GM19035 (cell line): ENCODE measurements at regions not wholly inside any gene's neighbourhood (a gene's known extent, or its start where the extent isn't known, plus 50 kb on each side); places are given as distances from the start of the nearest gene placed in this dataset.
"Not testable (repeated sequence)": the region's sequence is repeated elsewhere in the genome, so short reads cannot be mapped to it uniquely, and the experiment has no call there.

Experiments
- ATAC-seq: cut with Tn5 transposase; IDR thresholded peaks from one replicate; pipeline ENCODE4 v1.9.1; 2021; ENCODE audit not compliant: unreplicated experiment

GRCh38 chr2:15819562-15820256, 120.6 kb upstream of the MYCN start:
- no peak for ATAC-seq

GRCh38 chr2:15820257-15820566, 120.1 kb upstream of the MYCN start:
- ATAC-seq, result no peak

- ATAC-seq, result no peak
These were observed 119.4 kb upstream of the MYCN start for GRCh38 chr2:15820927-15821326.

GRCh38 chr2:15822151-15823044, 118.0 kb upstream of the MYCN start:
- ATAC-seq, result no peak

- no peak for ATAC-seq
These were observed 116.6 kb upstream of the MYCN start for GRCh38 chr2:15823459-15824396.

- not testable (repeated sequence) for ATAC-seq
These were observed 115.9 kb upstream of the MYCN start for GRCh38 chr2:15824467-15824866.

GRCh38 chr2:15825276-15825980, 114.9 kb upstream of the MYCN start:
- ATAC-seq, result no peak

- no peak for ATAC-seq
These were observed 114.1 kb upstream of the MYCN start for GRCh38 chr2:15826273-15826717.

GRCh38 chr2:15827001-15827400, 113.3 kb upstream of the MYCN start:
- ATAC-seq, result no peak

- ATAC-seq, result no peak
These were observed 111.8 kb upstream of the MYCN start for GRCh38 chr2:15828576-15828975.

- no peak for ATAC-seq
These were observed 111.1 kb upstream of the MYCN start for GRCh38 chr2:15829091-15829801.

- ATAC-seq, result no peak
These were observed 110.4 kb upstream of the MYCN start for GRCh38 chr2:15829985-15830384.

GRCh38 chr2:15830937-15831549, 109.3 kb upstream of the MYCN start:
- no peak for ATAC-seq

- ATAC-seq, result no peak
These were observed 108.2 kb upstream of the MYCN start for GRCh38 chr2:15832030-15832709.

GRCh38 chr2:15832849-15833680, 107.3 kb upstream of the MYCN start:
- no peak for ATAC-seq

GRCh38 chr2:15833731-15834130, 106.6 kb upstream of the MYCN start:
- no peak for ATAC-seq

- no peak for ATAC-seq
These were observed 105.8 kb upstream of the MYCN start for GRCh38 chr2:15834381-15835031.
